GM12892 (cell line): ENCODE measurements at regions not wholly inside any gene's neighbourhood (a gene's known extent, or its start where the extent isn't known, plus 50 kb on each side); places are given as distances from the start of the nearest gene placed in this dataset.

ENCODE experiments used
- POLR2A ChIP-seq: IDR thresholded peaks from 2 replicates; pipeline ENCODE4 v1.6.1; 2011; ENCODE audit warnings: low read depth, low read length, control low read depth
- POLR2AphosphoS5 ChIP-seq: IDR thresholded peaks from 2 replicates; pipeline ENCODE4 v1.6.1; 2011; ENCODE audit warnings: low read depth, low read length, control low read depth
- TAF1 ChIP-seq: IDR thresholded peaks from 2 replicates; pipeline ENCODE4 v1.6.1; 2011; ENCODE audit warnings: low read depth, mild to moderate bottlenecking, control low read depth, low read length, borderline replicate concordance

GRCh38 chr13:40207001-40207478 lies 459.4 kb downstream of the FOXO1 start:
- TF ChIP-seq TAF1 = peak; percentile 36; the same call in 1 of the 2 replicates
- TF ChIP-seq POLR2A = no peak
- no peak for TF ChIP-seq POLR2AphosphoS5
